Suprapubic skin (tissue), 4 donors: ENCODE measurements at regions not wholly inside any gene's neighbourhood (a gene's known extent, or its start where the extent isn't known, plus 50 kb on each side); places are given as distances from the start of the nearest gene placed in this dataset.

ENCODE experiments used
- DNase-seq, 2 donors: peaks; one replicate each; pipeline ENCODE4 v3.0.0-alpha.2; 2019; ENCODE audit warnings: low spot score in 2 of 2
- H3K27ac ChIP-seq: fragments of 200-600 bp; sonication (generic); one replicate; pipeline ENCODE4 v1.5.1; 2019
- H3K27me3 ChIP-seq: fragments of 200-600 bp; sonication (generic); one replicate; pipeline ENCODE4 v1.5.1; 2019
- H3K36me3 ChIP-seq: fragments of 200-600 bp; sonication (generic); one replicate; pipeline ENCODE4 v1.5.1; 2019
- H3K4me1 ChIP-seq: fragments of 200-600 bp; sonication (generic); one replicate; pipeline ENCODE4 v1.5.1; 2019
- H3K4me3 ChIP-seq: fragments of 200-600 bp; sonication (generic); one replicate; pipeline ENCODE4 v1.5.1; 2019; ENCODE audit warnings: mild to moderate bottlenecking
- H3K9me3 ChIP-seq: fragments of 200-600 bp; sonication (generic); one replicate; pipeline ENCODE4 v1.5.1; 2019
- CTCF ChIP-seq, 2 donors: fragments of 200-600 bp in 1 of 2; fragments of 450-650 bp in 1 of 2; sonication (generic) in 1 of 2; IDR thresholded peaks; one replicate each; pipeline ENCODE4 v1.5.1; 2016 to 2019; ENCODE audit warnings: antibody characterized with exemption in 2 of 2, mild to moderate bottlenecking in 1 of 2, moderate library complexity in 1 of 2
- EP300 ChIP-seq: sonication (generic); formaldehyde crosslinking; IDR thresholded peaks from one replicate; pipeline ENCODE4 v1.6.1; 2017; ENCODE audit warnings: antibody characterized with exemption
- POLR2A ChIP-seq, 2 donors: fragments of 450-650 bp; IDR thresholded peaks; one replicate each; pipeline ENCODE4 v1.6.1; 2017; ENCODE audit warnings: antibody characterized with exemption in 2 of 2, mild to moderate bottlenecking in 2 of 2, moderate library complexity in 2 of 2
- POLR2AphosphoS5 ChIP-seq, 3 donors: sonication (generic); formaldehyde crosslinking; IDR thresholded peaks; one replicate each; pipeline ENCODE4 v1.6.1; 2017; ENCODE audit warnings: antibody characterized with exemption in 3 of 3
- WGBS: methylation state at CpG from one replicate; pipeline ENCODE4 v1.1.5; 2018; 5-methylcytosine and 5-hydroxymethylcytosine counted together

DNA sequence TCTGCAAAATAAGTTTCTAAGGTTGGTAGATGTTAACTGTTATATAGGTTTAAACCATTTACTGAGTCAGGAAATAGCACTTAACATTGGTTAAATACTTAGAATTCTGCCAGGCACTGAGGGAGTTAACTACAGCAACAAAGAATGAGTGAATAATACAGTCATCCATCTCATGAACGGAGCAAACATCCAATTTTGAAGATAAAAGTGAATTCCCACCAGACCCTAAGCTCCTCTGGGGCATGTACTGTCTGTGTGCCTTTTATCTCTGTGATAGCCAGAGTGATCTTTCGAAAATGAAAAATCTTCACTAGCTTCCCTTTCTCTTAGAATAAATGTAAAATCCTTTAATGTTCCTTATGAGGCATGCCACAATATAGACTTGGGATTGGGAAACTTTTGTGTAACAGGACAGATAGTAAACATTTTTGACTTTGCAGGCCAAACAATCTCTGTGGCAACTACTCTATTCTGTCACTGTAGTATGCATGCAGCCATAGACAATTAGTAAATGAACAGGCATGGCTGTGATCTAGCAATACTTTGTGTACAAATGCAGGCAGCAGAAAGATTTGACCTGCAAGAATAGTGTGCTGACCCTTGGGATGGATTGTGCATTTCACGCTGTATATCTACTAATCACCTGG is 294.5 kb upstream of the LMCD1 start:
- Histone ChIP-seq H3K4me3 (no peak overlapping the region), H3K27ac (no peak overlapping the region), H3K36me3 (no peaks in the 10 kb centered on the region), H3K9me3 (no peaks in the 10 kb centered on the region), H3K4me1 (no peaks in the 10 kb centered on the region), H3K27me3 (no peaks in the 10 kb centered on the region)
- DNase-seq = no peak
- TF ChIP-seq CTCF (IDR thresholded peaks at IDR 0.05) (no peak), POLR2A (IDR thresholded peaks at IDR 0.05) (no peak), POLR2AphosphoS5 (IDR thresholded peaks at IDR 0.05) (no peak), EP300 (no peak)
- WGBS = 64% methylated on average over 3 of the region's 3 CpGs

- Histone ChIP-seq H3K9me3 (no peaks in the 10 kb centered on the region), H3K27me3 (no peaks in the 10 kb centered on the region), H3K4me3 (no peak overlapping the region), H3K27ac (no peak overlapping the region), H3K4me1 (no peaks in the 10 kb centered on the region), H3K36me3 (no peaks in the 10 kb centered on the region)
- DNase-seq = no peak
- TF ChIP-seq CTCF (IDR thresholded peaks at IDR 0.05) = no peak
- TF ChIP-seq POLR2A (IDR thresholded peaks at IDR 0.05) = no peak
- TF ChIP-seq POLR2AphosphoS5 (IDR thresholded peaks at IDR 0.05) = no peak
- TF ChIP-seq EP300 = no peak
- 62% methylated on average over 2 of the region's 2 CpGs for WGBS
Measured at GRCh38 chr3:8210882-8211341, 290.7 kb upstream of the LMCD1 start.

GRCh38 chr3:8212794-8213193 is 288.8 kb upstream of the LMCD1 start:
- H3K4me1 ChIP-seq = no peaks in the 10 kb centered on the region
- no peak overlapping the region for H3K27ac ChIP-seq
- H3K27me3 ChIP-seq = no peaks in the 10 kb centered on the region
- DNase-seq = no peak
- WGBS = 61% methylated on average over 4 of the region's 4 CpGs
- TF ChIP-seq CTCF (IDR thresholded peaks at IDR 0.05) (no peak), EP300 (no peak), POLR2A (IDR thresholded peaks at IDR 0.05) (no peak), POLR2AphosphoS5 (IDR thresholded peaks at IDR 0.05) (no peak)
- no peaks in the 10 kb centered on the region for H3K9me3 ChIP-seq
- H3K4me3 ChIP-seq = no peak overlapping the region
- no peaks in the 10 kb centered on the region for H3K36me3 ChIP-seq

GRCh38 chr3:8213286-8213685 is 288.3 kb upstream of the LMCD1 start:
- Histone ChIP-seq H3K27me3 (no peaks in the 10 kb centered on the region), H3K4me1 (no peaks in the 10 kb centered on the region), H3K27ac (no peak overlapping the region), H3K9me3 (no peaks in the 10 kb centered on the region), H3K36me3 (no peaks in the 10 kb centered on the region), H3K4me3 (no peak overlapping the region)
- TF ChIP-seq EP300 (no peak), POLR2A (IDR thresholded peaks at IDR 0.05) (no peak)
- 71% methylated on average over 1 of the region's 1 CpG for WGBS
- DNase-seq = no peak

- no peak overlapping the region for H3K4me3 ChIP-seq
- DNase-seq = no peak
- H3K9me3 ChIP-seq = no peaks in the 10 kb centered on the region
- no peak overlapping the region for H3K27ac ChIP-seq
- no peaks in the 10 kb centered on the region for H3K4me1 ChIP-seq
- no peaks in the 10 kb centered on the region for H3K27me3 ChIP-seq
- 89% methylated on average over 3 of the region's 3 CpGs for WGBS
- TF ChIP-seq CTCF (IDR thresholded peaks at IDR 0.05) (no peak), POLR2AphosphoS5 (IDR thresholded peaks at IDR 0.05) (no peak), EP300 (no peak), POLR2A (IDR thresholded peaks at IDR 0.05) (no peak)
- H3K36me3 ChIP-seq = no peaks in the 10 kb centered on the region
Measured at GRCh38 chr3:8215821-8216220, 285.8 kb upstream of the LMCD1 start.
